AG04450 (cell line): ENCODE measurements at regions not wholly inside any gene's neighbourhood (a gene's known extent, or its start where the extent isn't known, plus 50 kb on each side); places are given as distances from the start of the nearest gene placed in this dataset.
A peak's percentile ranks its signal among the peaks of the same experiment; 100 is the strongest.
"Not testable (repeated sequence)": the region's sequence is repeated elsewhere in the genome, so short reads cannot be mapped to it uniquely, and the experiment has no call there.

Experiments
- CTCF ChIA-PET: fragments of 300-600, 350-600 bp; formaldehyde crosslinking; extraction: SDS; loops from one replicate; lab custom pipeline; 2022; ENCODE audit warnings: antibody characterized with exemption, inconsistent platforms; lab: Charles Lee
- POLR2A ChIA-PET: fragments of 350-600 bp; formaldehyde crosslinking; extraction: SDS; loops from one replicate; lab custom pipeline; 2021; ENCODE audit warnings: antibody characterized with exemption, inconsistent platforms; lab: Yijun Ruan, JAX
- DNase-seq: peaks from one replicate; pipeline ENCODE4 v3.0.0-alpha.2; 2011; ENCODE audit warnings: low read depth, low spot score
- H3K27ac ChIP-seq: one replicate; pipeline ENCODE4 v1.5.1; 2012; ENCODE audit warnings: low read depth, low read length, control low read depth
- H3K27me3 ChIP-seq: one replicate; pipeline ENCODE4 v1.6.0; 2012; ENCODE audit warnings: low read length; ENCODE audit not compliant: control insufficient read depth, insufficient read depth
- H3K4me3 ChIP-seq: 2 replicates; pipeline ENCODE4 v1.5.1; 2011; ENCODE audit warnings: mild to moderate bottlenecking, low read depth, low read length, control low read depth
- H3K9me3 ChIP-seq: 2 replicates; pipeline ENCODE4 v1.5.1; 2012; ENCODE audit warnings: low read length; ENCODE audit not compliant: control insufficient read depth, insufficient read depth
- TF ChIP-seq, protein P1 (sequence below): IDR thresholded peaks from 2 replicates; pipeline ENCODE4 v1.5.1; 2011; ENCODE audit warnings: low read depth, low read length, control low read depth, inconsistent platforms

DNA sequence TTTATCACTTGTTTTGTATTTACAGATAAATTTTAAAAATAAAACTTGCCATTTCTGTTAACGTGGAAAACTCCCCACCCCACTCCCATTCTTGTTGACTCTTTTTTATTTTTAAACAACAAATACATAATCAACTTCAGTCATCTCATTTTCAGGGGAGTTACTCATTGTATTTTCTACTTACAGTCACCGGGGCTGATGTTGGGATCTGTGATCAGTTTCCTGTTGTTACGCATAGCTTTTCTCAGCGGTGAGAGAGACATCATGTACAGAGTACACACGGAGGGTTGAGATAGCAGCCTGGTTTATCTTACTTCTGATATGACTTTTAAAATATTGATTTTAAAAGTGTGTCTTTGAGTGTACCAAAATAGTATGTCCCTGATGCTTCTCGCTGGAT lies 248.0 kb upstream of the PLGLB2 start:
- POLR2A ChIA-PET, H3K9me3 ChIP-seq, CTCF ChIA-PET, H3K27ac ChIP-seq, DNase-seq, H3K27me3 ChIP-seq, H3K4me3 ChIP-seq: not testable (repeated sequence)

DNA sequence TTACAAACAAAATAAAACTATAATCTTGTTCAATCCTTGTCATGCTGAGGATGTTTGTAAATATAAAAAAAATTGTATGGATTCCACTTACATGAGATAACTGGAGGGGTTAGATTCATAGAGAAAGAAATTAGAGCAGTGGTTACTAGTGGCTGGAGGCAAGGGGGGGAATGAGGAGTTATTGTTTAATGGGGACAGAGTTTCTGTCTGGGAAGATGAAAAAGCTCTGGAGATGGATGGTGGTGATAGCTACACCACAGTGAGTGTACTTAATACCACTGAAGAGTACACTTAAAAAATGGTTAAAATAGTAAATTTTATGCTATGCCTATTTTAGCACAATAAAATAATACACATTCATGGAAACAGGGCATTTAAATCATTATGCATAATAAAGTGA lies 247.5 kb upstream of the PLGLB2 start:
- H3K27me3 ChIP-seq, H3K9me3 ChIP-seq, DNase-seq, H3K27ac ChIP-seq, H3K4me3 ChIP-seq, POLR2A ChIA-PET, CTCF ChIA-PET: not testable (repeated sequence)

DNA sequence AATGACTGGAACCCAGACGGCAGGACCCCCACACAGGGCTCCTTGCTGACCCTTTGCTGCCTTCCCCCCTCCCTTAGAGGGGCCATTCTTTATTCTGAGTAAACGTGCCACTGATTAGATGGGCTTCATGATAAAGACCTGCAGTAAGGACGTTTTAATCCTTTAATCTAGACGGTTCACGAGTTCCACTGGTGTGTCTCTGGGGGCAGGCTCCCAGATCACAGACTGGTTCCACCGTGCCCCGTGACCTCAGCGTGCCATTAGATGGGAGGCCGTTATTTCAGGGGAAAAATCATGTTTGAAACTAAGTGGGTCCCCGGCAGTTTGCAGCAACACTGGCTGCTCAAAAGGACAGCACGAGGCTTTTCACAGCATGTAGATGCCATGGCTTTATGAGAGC lies 246.9 kb upstream of the PLGLB2 start:
- CTCF ChIA-PET, H3K27me3 ChIP-seq, DNase-seq, H3K4me3 ChIP-seq, H3K9me3 ChIP-seq, POLR2A ChIA-PET, H3K27ac ChIP-seq: not testable (repeated sequence)

DNA sequence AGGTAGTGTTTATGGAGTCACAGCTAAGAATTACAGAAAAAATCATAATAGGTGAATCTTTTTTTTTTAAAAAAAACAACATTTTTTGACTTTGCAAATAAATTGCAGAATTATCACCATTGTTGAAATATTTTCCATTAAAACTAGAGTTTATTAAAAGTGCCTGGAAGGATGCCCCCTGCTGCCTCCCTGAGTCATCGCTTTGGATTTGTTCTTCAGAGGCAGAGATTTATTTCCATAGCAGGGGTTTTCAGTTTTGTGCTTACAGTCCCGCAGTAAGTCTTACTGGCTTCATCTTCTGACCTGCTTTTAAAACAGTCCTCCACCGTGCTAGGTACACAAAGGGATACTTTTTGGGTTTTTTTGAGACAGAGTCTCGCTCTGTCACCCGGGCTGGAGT lies 244.9 kb upstream of the PLGLB2 start:
- H3K4me3 ChIP-seq, CTCF ChIA-PET, H3K27ac ChIP-seq, H3K9me3 ChIP-seq, DNase-seq, H3K27me3 ChIP-seq, POLR2A ChIA-PET: not testable (repeated sequence)
- TF ChIP-seq, protein P1, sequence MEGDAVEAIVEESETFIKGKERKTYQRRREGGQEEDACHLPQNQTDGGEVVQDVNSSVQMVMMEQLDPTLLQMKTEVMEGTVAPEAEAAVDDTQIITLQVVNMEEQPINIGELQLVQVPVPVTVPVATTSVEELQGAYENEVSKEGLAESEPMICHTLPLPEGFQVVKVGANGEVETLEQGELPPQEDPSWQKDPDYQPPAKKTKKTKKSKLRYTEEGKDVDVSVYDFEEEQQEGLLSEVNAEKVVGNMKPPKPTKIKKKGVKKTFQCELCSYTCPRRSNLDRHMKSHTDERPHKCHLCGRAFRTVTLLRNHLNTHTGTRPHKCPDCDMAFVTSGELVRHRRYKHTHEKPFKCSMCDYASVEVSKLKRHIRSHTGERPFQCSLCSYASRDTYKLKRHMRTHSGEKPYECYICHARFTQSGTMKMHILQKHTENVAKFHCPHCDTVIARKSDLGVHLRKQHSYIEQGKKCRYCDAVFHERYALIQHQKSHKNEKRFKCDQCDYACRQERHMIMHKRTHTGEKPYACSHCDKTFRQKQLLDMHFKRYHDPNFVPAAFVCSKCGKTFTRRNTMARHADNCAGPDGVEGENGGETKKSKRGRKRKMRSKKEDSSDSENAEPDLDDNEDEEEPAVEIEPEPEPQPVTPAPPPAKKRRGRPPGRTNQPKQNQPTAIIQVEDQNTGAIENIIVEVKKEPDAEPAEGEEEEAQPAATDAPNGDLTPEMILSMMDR: 0 out of 2 replicates have a peak, but pooled peaks have one; percentile 15

DNA sequence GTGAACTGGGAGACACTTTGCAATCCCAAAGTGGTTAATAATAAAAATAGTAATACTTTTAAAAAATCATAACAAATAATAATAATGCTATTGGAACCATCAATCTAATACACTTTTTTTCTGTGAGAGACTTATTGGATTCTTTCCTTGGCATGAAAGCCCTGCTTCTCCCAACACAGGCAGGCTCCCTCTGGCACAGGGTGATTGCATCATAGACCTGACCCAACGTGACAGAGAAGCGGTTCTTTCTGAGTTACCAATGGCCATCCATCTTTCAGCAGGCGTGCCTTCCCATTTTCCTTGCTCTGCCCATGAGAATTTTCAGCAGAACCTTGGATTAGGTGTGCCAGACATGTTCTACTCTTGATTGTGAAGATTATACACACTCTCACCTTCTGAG lies 242.6 kb upstream of the PLGLB2 start:
- POLR2A ChIA-PET, H3K4me3 ChIP-seq, CTCF ChIA-PET, H3K9me3 ChIP-seq, DNase-seq, H3K27me3 ChIP-seq, H3K27ac ChIP-seq: not testable (repeated sequence)

DNA sequence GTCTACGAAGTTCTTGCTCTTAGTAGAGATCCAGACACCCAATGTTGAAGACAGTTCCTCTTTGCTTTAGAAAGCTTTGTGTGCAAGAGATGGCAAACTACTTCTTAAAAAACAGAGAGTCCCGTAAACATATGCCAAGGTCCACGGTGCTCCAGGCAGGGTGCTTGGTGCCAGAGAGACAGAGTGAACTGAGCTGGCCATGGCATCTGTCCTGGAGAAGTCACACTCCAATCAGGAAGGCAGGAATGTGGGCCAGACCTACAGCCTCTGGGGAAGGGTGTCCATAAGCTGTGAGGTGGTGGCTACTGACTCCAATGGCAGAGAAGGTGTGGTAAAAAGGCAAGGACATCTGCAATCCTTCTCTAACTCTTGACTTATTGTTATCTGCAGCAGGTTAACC lies 242.0 kb upstream of the PLGLB2 start:
- CTCF ChIA-PET, POLR2A ChIA-PET, H3K27me3 ChIP-seq, H3K9me3 ChIP-seq, DNase-seq, H3K27ac ChIP-seq, H3K4me3 ChIP-seq: not testable (repeated sequence)

DNA sequence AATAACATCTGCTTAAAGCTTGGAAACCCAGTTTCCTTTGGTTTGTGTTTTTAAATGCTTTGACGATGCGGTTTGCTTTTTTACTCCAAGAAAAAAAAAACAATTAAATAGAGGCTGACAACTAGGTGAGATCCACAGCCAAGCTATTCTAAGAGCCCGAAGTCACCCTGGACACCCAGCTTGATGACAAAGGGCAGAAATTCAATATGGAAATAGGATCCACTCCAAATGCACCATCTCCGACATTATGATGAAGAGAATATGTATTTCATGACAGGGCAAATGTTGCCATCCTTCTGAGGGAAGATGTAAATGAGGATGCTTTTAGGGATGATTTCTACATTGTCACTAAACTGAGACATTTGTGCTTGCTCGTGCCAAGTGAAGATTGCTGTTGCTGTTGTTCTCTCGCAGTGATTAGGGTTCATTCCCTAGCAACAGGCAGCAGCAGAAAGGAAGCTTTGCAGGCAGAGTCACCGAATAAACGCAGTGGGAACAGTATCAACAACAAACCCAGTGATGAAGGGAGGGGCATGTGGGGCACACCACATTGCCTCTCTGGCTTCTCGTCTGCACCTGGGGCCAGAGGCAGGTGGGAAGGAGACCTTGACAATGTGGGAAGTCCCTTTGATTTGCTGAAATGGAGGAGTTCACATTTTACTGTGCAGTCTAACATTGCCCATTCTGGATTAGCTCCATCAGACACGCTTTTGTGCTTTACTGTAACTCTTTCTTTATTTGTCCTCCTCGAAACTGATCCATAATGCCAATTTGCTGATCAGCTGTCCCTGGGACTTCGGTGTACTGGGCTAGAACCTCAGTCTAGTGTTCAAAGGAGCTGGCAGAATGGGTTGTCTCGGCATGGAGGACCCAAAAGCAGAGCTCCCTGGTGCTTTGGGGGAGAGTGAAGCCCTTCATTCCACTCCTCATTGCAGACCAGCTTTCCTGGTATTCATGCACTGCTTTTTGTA lies 240.2 kb upstream of the PLGLB2 start:
- DNase-seq, H3K27ac ChIP-seq, CTCF ChIA-PET, POLR2A ChIA-PET, H3K9me3 ChIP-seq, H3K4me3 ChIP-seq, H3K27me3 ChIP-seq: not testable (repeated sequence)

DNA sequence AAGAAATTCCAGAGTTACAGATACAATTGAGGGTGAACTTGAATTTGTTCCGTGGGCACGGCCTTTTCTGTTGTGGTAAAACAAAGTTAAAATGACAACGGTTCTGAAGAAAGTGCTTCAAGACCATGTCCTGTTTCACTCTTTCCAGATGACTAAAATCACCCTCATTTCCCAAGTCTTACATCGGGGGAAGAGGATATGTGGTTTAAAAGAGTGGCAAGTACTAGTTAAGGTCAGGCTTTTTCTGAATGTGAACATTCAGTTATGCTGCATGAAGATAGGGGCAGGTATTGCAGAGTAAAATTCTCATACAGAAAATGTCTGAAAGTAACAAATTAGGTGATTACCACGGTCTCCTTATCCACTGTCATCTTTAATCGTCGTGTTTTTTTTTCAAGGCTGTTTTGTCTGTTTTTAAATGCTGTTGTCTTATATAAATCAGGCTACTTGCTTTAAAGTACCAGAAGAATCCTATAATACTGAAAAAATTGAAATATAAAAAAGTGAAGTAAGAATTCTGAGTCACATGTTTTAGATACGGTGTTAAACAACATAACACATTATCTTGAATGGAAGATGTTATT lies 236.6 kb upstream of the PLGLB2 start:
- DNase-seq, H3K9me3 ChIP-seq, H3K27ac ChIP-seq, POLR2A ChIA-PET, CTCF ChIA-PET, H3K4me3 ChIP-seq, H3K27me3 ChIP-seq: not testable (repeated sequence)

DNA sequence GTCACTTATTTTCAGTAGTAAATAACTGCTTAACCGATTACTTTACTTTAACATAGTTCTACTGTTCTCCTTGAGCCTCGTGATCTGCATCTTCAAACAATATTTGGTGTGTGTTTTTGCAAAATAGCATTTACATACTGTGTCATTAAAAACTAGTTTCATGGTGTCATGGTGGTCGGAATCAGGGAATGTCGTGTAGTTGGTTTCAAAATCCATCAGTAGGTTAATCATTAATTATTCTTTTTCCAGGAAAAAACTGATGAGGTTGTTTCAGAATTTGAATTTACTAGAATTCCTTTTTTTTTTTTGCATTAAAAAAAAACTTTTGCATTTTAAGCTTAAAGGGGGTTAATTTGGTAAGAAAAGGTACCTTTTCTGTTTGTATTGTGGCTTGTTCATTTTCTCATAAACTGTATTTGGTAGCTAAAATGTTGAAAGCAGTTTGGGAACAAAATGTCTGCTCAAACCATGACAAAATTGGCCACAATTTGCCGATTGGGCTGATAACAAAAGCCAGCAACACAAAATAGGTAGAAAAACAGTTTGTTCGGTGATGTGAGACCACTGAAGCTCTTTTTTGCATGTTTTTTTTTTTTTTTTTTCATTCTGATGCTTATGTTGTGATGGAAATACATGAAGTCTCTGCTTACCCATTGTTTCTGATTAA lies 234.9 kb upstream of the PLGLB2 start:
- CTCF ChIA-PET, DNase-seq, H3K27ac ChIP-seq, H3K9me3 ChIP-seq, H3K27me3 ChIP-seq, H3K4me3 ChIP-seq, POLR2A ChIA-PET: not testable (repeated sequence)

DNA sequence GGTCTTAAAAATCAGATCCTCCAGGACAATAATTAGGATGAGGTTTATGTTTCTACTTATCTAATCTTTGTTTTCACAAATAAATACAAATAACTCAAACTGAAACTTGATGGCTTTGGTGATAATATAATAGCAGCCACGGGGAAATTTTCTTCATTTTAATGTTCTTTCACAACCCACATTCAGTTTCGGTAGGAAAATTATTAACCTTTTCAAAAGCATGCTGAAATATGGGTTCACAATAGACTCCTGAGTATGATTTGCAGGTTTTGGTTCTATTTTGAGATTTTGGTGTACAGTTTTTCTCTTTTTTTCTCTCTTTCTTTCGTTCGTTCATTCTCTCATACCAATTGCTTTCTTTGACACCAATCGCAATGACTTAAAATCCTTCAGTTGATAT lies 233.9 kb upstream of the PLGLB2 start:
- CTCF ChIA-PET, H3K27me3 ChIP-seq, H3K27ac ChIP-seq, DNase-seq, H3K4me3 ChIP-seq, H3K9me3 ChIP-seq, POLR2A ChIA-PET: not testable (repeated sequence)

DNA sequence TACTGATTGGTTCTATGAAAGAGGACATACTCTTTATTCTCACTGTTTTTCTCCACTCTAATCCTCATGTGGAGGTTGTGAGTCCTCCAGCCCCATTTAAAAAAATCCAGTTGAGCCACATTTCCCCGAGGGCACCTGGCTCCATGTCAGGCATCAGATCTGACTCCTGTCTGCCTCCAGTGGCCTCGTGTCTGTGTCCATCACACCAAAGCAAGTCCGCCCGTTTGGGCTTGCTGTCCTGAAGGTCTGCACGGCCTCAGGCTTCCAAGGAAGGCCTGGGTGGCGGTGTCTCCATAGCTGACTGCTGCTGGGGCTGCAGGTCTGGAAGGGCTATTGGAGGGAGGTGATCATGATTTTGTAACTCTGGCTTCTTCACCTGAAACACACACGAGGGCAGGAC lies 233.4 kb upstream of the PLGLB2 start:
- CTCF ChIA-PET, DNase-seq, POLR2A ChIA-PET, H3K27me3 ChIP-seq, H3K4me3 ChIP-seq, H3K9me3 ChIP-seq, H3K27ac ChIP-seq: not testable (repeated sequence)
